Inflammatory macrophage (primary cell): ENCODE measurements at regions not wholly inside any gene's neighbourhood (a gene's known extent, or its start where the extent isn't known, plus 50 kb on each side); places are given as distances from the start of the nearest gene placed in this dataset.

Experiments used
- DNase-seq, 2 donors: peaks; one replicate each; pipeline ENCODE4 v3.0.0-alpha.2; 2020 to 2022

GRCh38 chr15:37880009-37880834, 54.2 kb upstream of the TMCO5A start:
- DNase-seq: peak; percentile 11 to 19

DNA sequence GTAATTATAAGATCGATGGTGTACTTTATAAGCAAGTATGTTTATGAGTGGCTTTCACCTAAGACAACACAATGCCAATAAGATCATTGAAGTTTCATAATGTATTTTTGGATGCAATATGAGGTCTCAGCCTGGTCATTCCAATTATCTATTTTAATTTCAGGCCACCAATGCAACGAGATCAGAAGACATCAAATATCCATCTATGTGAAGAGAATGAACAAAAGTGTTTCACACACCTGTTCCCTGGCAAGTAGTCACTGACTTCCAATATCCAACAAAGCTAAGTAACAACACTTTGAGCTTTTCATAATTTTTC, 53.6 kb upstream of the TMCO5A start:
- DNase-seq: no peak

- no peak for DNase-seq
Observed at GRCh38 chr15:37881237-37882013, 53.0 kb upstream of the TMCO5A start.

DNA sequence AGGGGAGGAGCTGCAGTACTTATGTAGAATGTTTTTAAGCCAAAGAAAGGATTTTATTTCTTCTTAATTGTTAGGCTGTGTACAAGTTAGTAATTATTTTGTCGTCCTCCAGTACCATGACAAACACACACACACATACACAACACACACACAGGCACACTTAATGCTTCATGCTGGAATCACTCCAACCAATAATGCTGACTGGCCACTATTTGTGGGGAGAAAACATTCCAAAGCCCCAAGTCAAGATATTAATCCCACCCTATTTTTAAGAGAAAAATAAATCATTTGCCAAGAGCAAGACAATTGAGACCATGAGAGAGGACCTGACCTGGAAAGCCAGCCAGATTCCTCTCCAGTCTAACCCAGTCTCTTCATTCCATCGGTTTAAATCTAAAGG, 51.8 kb upstream of the TMCO5A start:
- DNase-seq: no peak
